Neural cell (in vitro differentiated cells): ENCODE measurements at regions not wholly inside any gene's neighbourhood (a gene's known extent, or its start where the extent isn't known, plus 50 kb on each side); places are given as distances from the start of the nearest gene placed in this dataset.
A peak's percentile ranks its signal among the peaks of the same experiment; 100 is the strongest.

Experiments used
- H2AFZ ChIP-seq: fragments of 200-600, 300-800 bp; sonication (generic), shearing (Covaris generic); 2 replicates; pipeline ENCODE4 v1.6.0; 2014; ENCODE audit warnings: low read depth, mild to moderate bottlenecking, antibody characterized with exemption, low read length, moderate library complexity
- H3F3A ChIP-seq: fragments of 200-600 bp; shearing (Covaris generic); 2 replicates; pipeline ENCODE4 v1.6.1; 2016; ENCODE audit warnings: mild to moderate bottlenecking, moderate library complexity, mixed read lengths, antibody characterized with exemption, low read length; ENCODE audit not compliant: insufficient read depth, poor library complexity, severe bottlenecking
- H3K27ac ChIP-seq: fragments of 200-600, 300-800 bp; sonication (generic), shearing (Covaris generic); 2 replicates; pipeline ENCODE4 v1.5.1; 2014; ENCODE audit warnings: mild to moderate bottlenecking, low read length, moderate library complexity
- H3K27me3 ChIP-seq: fragments of 300-800, 200-600 bp; sonication (generic), shearing (Covaris generic); 2 replicates; pipeline ENCODE4 v1.6.0; 2014; ENCODE audit warnings: mild to moderate bottlenecking, low read depth, low read length, moderate library complexity; ENCODE audit not compliant: insufficient read depth
- H3K36me3 ChIP-seq: fragments of 300-800, 200-600 bp; sonication (generic), shearing (Covaris generic); 2 replicates; pipeline ENCODE4 v1.5.1; 2014; ENCODE audit warnings: mild to moderate bottlenecking, antibody characterized with exemption, low read length, moderate library complexity; ENCODE audit not compliant: insufficient read depth
- H3K4me2 ChIP-seq: fragments of 300-800, 200-600 bp; sonication (generic), shearing (Covaris generic); 2 replicates; pipeline ENCODE4 v1.6.0; 2014; ENCODE audit warnings: mild to moderate bottlenecking, low read length
- H3K4me3 ChIP-seq: fragments of 300-800, 200-600 bp; sonication (generic), shearing (Covaris generic); 2 replicates; pipeline ENCODE4 v1.5.1; 2014; ENCODE audit warnings: mild to moderate bottlenecking, low read length, moderate library complexity
- H3K79me2 ChIP-seq: fragments of 200-600 bp; shearing (Covaris generic); replicated peaks from 2 replicates; pipeline ENCODE4 v1.6.0; 2014; ENCODE audit warnings: mild to moderate bottlenecking, low read length, moderate library complexity; ENCODE audit not compliant: insufficient read depth
- H3K9ac ChIP-seq: fragments of 300-800, 200-600 bp; sonication (generic), shearing (Covaris generic); 2 replicates; pipeline ENCODE4 v1.6.1; 2016; ENCODE audit warnings: mild to moderate bottlenecking, low read length, mixed read lengths
- H3K9me2 ChIP-seq: fragments of 200-600 bp; shearing (Covaris generic); 2 replicates; pipeline ENCODE4 v1.6.1; 2016; ENCODE audit warnings: mild to moderate bottlenecking, low read length, mixed read lengths; ENCODE audit not compliant: insufficient read depth
- H3K9me3 ChIP-seq: fragments of 200-600, 300-800 bp; sonication (generic), shearing (Covaris generic); 2 replicates; pipeline ENCODE4 v1.6.1; 2016; ENCODE audit warnings: mild to moderate bottlenecking, mixed run types, low read length, moderate library complexity, mixed read lengths
- H4K20me1 ChIP-seq: fragments of 200-600 bp; shearing (Covaris generic); 2 replicates; pipeline ENCODE4 v1.6.1; 2016; ENCODE audit warnings: mild to moderate bottlenecking, mixed run types; ENCODE audit not compliant: insufficient read depth
- CTCF ChIP-seq: fragments of 450-650 bp; IDR thresholded peaks from 2 replicates; pipeline ENCODE4 v1.5.1; 2014; ENCODE audit warnings: antibody characterized with exemption, mild to moderate bottlenecking, moderate library complexity; ENCODE audit not compliant: poor library complexity, severe bottlenecking
- EP300 ChIP-seq: fragments of 450-650 bp; conservative IDR thresholded peaks from 2 replicates; pipeline ENCODE4 v1.6.1; 2014; ENCODE audit warnings: antibody characterized with exemption, mild to moderate bottlenecking, moderate library complexity; ENCODE audit not compliant: poor library complexity, severe bottlenecking
- EZH2 ChIP-seq: fragments of 200-600, 300-800 bp; shearing (Covaris generic), sonication (generic); IDR thresholded peaks from 2 replicates; pipeline ENCODE4 v1.6.1; 2014; ENCODE audit warnings: antibody characterized with exemption, low read length, borderline replicate concordance, mild to moderate bottlenecking; ENCODE audit not compliant: insufficient read depth, poor library complexity, severe bottlenecking
- MXI1 ChIP-seq: fragments of 450-650 bp; conservative IDR thresholded peaks from 2 replicates; pipeline ENCODE4 v1.6.1; 2014; ENCODE audit warnings: antibody characterized with exemption, mild to moderate bottlenecking; ENCODE audit not compliant: poor library complexity, severe bottlenecking
- POLR2AphosphoS5 ChIP-seq: IDR thresholded peaks from 2 replicates; pipeline ENCODE4 v1.6.1; 2012
- RAD21 ChIP-seq: fragments of 450-650 bp; conservative IDR thresholded peaks from 2 replicates; pipeline ENCODE4 v1.6.1; 2014; ENCODE audit warnings: antibody characterized with exemption, mild to moderate bottlenecking, moderate library complexity
- REST ChIP-seq: IDR thresholded peaks from 2 replicates; pipeline ENCODE4 v1.6.1; 2012; ENCODE audit warnings: borderline replicate concordance
- SMC3 ChIP-seq: fragments of 450-650 bp; conservative IDR thresholded peaks from 2 replicates; pipeline ENCODE4 v1.6.1; 2014; ENCODE audit warnings: antibody characterized with exemption, mild to moderate bottlenecking, moderate library complexity; ENCODE audit not compliant: poor library complexity
- TAF1 ChIP-seq: IDR thresholded peaks from 2 replicates; pipeline ENCODE4 v1.6.1; 2012; ENCODE audit warnings: low read depth

GRCh38 chr10:78385599-78385998 is 351.9 kb downstream of the RPS24 start:
- Histone ChIP-seq H2AFZ (no peak overlapping the region), H3K79me2 (no peaks in the 10 kb centered on the region), H3K4me3 (no peak overlapping the region), H3K9me2 (no peaks in the 10 kb centered on the region), H4K20me1 (no peaks in the 10 kb centered on the region), H3K9ac (no peak overlapping the region), H3K4me2 (no peak overlapping the region), H3K36me3 (no peaks in the 10 kb centered on the region), H3K27ac (peak overlapping the region; percentile 91), H3K9me3 (no peaks in the 10 kb centered on the region), H3K27me3 (no peaks in the 10 kb centered on the region), H3F3A (no peaks in the 10 kb centered on the region)
- TF ChIP-seq CTCF (no peak), MXI1 (no peak), RAD21 (no peak), SMC3 (no peak), REST (no peak), EZH2 (no peak), POLR2AphosphoS5 (no peak), TAF1 (no peak), EP300 (no peak)

GRCh38 chr10:78386509-78386908 is 352.8 kb downstream of the RPS24 start:
- Histone ChIP-seq H3K9ac (peak overlapping the region; percentile 65), H3K27me3 (no peaks in the 10 kb centered on the region), H2AFZ (no peak overlapping the region), H3K36me3 (no peaks in the 10 kb centered on the region), H3K9me2 (no peaks in the 10 kb centered on the region), H3K4me3 (no peak overlapping the region), H3K4me2 (no peak overlapping the region), H4K20me1 (no peaks in the 10 kb centered on the region), H3F3A (no peaks in the 10 kb centered on the region), H3K79me2 (no peaks in the 10 kb centered on the region), H3K9me3 (no peaks in the 10 kb centered on the region), H3K27ac (peak overlapping the region; percentile 91)
- TF ChIP-seq EZH2: no peak
- peak; percentile 33 for TF ChIP-seq TAF1
- TF ChIP-seq SMC3: peak; percentile 29
- TF ChIP-seq RAD21: peak; percentile 35
- TF ChIP-seq CTCF: no peak
- TF ChIP-seq EP300: peak; percentile 80
- peak; percentile 36 for TF ChIP-seq REST
- no peak for TF ChIP-seq MXI1
- peak; percentile 52 for TF ChIP-seq POLR2AphosphoS5
